Activated CD8-positive, alpha-beta memory T cell treated with anti-CD3 and anti-CD28 coated beads for 48 hours (primary cell): ENCODE measurements at regions not wholly inside any gene's neighbourhood (a gene's known extent, or its start where the extent isn't known, plus 50 kb on each side); places are given as distances from the start of the nearest gene placed in this dataset.

Experiments
- DNase-seq, 3 experiments: peaks; one replicate each; pipeline ENCODE4 v3.0.0-alpha.2; 2020; ENCODE audit warnings: low read depth in 2 of 3, low spot score in 2 of 3

- no peak for DNase-seq
Observed at GRCh38 chr3:102143536-102143935, 291.3 kb upstream of the ZPLD1 start.

DNA sequence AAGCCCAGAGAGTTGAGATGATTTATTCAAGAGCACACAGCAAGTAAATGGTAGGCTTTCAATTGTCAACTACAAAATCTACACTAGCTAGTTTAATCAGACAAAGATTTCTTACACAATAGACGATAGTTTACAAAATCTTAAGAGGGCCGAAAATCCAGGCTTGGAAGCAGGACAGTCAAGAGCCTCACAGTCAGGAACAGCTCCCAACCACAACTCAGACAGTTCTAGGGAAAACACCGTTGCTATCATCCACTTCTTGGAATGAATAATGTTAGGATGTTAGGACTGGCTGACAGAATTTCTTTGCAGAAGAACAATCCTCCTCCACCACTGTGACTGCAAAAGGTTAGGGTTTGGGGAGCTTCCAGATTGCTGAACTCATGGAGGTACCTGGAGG is 290.8 kb upstream of the ZPLD1 start:
- no peak for DNase-seq

- no peak for DNase-seq
Observed at GRCh38 chr3:102148598-102149337, 286.0 kb upstream of the ZPLD1 start.

DNA sequence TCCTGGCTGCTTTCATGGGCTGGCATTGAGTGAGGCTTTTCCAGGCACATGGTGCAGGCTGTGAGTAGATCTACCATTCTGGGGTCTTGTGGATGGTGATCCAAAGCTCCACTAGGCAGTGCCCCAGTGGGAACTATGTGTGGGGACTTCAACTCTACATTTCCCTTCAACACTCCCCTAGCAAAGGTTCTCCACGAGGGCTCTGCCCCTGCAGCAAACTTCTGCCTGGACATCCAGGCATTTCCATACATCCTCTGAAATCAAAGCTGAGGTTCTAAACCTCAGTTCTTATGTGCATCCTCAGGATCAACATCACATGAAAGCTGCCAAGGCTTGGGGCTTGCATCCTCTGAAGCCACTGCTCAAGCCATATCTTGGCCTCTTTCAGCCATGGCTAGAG is 282.9 kb upstream of the ZPLD1 start:
- no peak for DNase-seq

DNA sequence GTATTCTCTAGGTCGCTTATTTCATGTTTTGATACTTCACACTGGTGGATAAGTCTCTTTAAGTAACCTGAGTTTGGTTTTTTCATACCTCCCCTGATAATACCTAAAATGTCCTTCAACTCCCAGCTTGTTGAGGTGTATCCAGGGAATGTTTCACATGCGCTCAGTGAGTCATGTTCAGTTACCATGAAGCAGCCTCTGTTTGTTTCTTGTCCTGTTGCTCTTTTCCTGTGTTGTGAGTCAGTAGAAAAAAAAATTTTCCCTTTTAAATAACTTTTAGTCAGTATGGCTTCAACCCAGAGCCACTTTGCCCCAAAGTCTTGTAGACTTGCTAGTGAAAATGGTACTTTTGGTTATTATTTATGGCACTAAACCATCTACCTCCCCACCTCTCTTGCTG is 278.4 kb upstream of the ZPLD1 start:
- no peak for DNase-seq

DNA sequence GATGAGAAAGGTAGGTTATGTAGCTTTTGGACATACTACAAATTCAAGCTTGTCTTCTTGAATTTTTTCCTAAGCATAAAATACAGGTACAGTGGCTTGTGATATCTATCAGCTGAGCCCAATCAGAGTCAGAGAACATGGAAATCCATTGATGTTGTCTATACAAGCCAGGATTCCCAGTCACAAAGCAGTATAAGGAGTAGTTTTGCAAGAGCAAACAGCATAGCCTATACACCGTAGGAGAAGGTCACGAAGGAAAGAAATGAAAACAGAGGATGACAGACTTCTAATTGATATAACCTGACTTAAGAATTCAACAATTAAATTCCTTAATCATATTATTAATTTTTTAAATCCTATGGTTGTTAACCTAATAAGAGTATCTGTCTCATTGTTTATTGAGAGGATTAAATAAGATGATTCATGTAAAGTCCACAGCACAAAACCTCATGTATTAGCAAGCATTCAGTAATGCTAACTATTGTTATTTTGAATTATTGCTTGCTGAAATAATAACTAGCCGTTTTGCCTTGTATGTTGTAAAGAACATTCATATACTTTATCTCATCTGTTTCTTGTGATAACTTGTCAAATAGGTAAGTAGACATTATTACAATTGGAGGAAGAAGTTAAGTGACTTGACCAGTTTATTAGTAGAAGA is 276.6 kb upstream of the ZPLD1 start:
- DNase-seq: no peak

DNA sequence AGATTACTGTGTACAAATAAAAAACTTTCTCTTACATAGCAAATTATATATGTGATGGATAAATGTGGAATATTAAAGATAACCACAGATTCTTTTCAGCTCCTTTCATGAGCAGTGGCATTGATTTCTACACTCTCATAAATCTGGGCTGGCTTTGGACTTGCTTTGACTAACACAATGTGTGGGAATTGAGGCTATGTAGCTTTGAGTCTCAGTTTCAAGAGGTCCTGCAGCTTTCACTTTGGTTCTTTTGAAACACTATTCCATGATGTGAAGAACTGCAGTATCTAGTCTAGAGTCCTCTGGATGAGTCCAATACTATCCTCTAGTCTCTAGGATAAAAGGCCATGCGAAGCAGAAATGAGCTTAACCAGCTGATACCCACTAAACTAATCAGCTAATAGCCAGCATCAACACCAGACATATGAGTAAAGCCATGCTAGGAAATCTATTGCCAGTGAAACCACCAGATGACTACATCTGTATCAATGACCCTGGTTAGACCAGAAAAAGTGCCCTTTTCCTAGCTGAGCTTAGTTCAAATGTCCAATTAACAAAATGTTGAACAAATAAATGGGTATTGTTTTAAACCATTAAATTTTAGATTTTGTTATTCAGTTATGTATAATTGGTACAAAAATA is 274.9 kb upstream of the ZPLD1 start:
- DNase-seq: no peak

DNA sequence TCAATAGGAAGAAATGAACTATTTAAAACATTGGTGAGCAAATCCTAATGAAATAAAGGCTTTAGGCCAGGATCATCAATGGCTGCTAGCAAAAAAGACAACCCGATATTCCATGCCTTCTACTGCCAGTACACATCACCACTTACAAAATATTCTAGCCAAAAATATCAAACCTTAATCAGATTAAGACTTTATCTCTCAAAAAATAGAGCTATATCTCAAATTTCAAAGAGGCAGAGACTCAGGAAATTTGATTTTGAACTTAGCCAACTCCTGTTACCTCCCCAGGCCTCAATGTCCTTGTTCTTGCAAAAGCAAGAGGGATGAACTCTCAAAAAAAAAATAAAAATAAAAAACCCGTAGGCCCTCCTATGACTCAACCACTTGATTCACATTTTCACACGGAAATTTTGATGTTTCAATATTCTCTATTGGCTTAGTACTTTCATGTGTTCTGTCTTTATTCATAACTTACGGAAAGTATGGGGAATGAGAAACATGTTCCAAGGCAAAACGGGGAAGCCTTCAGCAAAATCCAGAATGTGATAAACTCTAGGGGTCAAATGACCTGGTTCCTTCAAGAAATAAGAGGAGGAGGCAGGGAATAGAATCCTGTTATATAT is 273.3 kb upstream of the ZPLD1 start:
- no peak for DNase-seq

- no peak for DNase-seq
Observed at GRCh38 chr3:102162251-102162650, 272.6 kb upstream of the ZPLD1 start.

GRCh38 chr3:102163039-102163817 is 271.6 kb upstream of the ZPLD1 start:
- DNase-seq: no peak

GRCh38 chr3:102163818-102164154 is 271.0 kb upstream of the ZPLD1 start:
- DNase-seq: no peak

- no peak for DNase-seq
Observed at GRCh38 chr3:102165367-102165766, 269.4 kb upstream of the ZPLD1 start.

DNA sequence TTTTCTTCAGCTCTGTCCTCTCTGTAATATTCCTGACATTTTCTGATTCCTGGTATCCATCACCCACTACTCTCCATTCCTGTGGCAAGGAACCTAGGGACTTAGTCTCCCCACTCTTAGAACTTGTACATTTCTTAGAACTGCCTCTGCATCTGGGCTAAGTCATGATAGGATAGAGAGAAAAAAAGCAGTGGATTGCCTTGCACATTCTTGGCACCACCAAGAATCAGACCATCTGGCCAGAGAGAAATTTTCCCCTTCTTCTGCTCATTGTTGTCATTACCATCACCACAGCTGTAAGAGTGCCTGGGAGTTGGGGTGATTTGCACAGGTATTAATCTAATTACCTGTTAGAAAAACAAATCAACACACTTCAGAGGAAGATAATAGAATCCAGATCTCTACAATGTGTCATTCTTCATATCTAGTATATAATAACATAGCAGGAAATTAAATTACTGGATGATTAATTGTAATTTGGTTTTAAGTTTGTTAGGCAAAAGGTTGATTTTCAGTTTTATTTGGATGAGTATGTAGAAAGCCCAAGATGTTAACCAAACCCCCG is 264.8 kb upstream of the ZPLD1 start:
- no peak for DNase-seq

DNA sequence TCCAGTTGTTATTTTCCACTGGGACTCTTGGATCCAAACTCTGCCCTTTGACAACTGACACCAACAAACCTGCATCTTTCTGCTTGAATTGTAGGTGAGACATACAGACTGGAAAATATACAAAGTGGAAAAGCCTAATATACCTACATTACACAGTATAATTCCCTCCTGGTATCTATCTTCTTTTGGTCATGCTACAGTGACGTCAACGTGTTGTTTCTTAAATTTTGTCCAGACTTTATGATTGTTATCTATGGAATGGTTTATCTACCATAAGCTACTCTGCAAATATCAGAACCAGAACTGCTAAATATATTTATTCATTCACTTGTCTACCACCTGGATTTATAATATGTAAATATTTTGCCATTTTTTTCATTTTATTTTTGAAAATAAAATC is 264.3 kb upstream of the ZPLD1 start:
- DNase-seq: no peak

GRCh38 chr3:102174312-102174712 is 260.5 kb upstream of the ZPLD1 start:
- no peak for DNase-seq

DNA sequence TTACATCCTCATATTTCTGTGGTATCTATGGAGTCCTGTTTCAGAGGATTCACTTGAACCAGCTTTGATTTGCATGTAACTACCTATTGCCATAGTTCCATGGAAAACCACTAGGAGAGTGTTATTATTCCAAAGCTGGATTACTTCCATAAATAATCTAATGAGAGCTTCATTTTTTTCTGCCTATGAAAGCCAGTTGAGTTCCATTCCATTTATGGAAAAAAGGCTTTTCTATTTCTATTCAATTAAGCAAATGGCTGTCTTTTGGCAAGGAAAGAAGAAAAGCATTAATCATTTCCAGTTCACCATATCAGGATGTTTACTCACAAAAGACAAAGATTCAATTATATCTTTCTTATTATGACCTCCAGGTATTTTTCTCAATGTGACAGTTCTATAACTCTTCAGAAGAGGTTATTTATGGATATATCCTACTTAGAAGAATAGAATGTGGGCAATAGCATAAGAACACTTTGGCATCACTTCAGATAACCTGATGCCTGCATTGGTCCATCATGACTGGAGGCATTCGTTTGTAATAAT is 259.9 kb upstream of the ZPLD1 start:
- DNase-seq: no peak

DNA sequence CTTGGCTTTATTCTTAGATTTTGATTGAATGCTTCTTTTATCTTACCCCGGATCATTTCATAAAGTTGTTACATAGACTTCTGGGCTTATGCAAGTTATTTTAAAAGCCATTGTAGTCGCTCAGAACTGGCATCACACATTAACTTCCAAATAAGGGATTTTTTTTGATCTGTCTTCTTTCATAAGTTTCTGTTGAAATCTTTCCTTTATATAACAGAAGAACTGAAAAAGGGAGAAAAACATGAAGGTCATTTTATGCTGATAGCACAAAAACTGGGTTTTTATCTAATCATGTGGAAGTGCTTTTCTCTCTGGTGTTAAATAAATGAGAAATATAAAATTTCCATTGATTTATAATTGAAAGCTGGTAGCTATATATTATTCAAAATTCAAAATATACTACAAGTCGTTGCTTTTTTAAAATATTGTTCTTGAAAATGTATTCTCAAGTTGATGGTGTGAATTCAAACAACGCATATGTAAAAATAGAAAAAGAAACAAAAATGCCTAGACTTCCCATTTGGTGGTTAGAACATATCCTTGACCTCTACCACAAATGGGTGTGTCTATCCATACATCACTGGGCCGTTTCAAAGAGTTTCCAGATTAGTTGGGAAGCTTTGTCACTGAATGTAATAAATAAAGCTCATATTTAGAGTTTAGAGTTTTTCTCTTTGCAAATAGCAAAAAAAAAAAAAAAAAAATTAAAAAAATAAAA is 258.3 kb upstream of the ZPLD1 start:
- DNase-seq: no peak

GRCh38 chr3:102177075-102177755 is 257.6 kb upstream of the ZPLD1 start:
- no peak for DNase-seq

DNA sequence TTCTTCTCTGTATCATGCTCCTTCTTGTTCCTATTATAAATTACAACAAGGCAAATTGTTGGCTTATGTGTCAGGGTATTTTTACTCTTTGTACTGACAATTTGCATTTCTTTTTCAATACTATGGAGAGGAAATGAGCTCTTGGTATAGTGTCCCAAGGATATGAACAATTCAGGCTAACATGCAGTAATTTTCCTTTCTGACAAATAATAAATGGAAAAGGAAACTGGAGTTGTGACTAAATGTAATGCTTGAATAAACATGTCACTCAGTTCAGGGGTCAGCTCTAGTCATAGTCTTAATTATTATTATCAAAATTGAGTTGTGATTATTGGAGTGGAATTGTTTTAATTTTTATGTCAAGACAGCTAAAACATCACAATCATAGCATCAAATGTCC is 256.0 kb upstream of the ZPLD1 start:
- no peak for DNase-seq
